GM18499 (cell line): ENCODE measurements at regions not wholly inside any gene's neighbourhood (a gene's known extent, or its start where the extent isn't known, plus 50 kb on each side); places are given as distances from the start of the nearest gene placed in this dataset.

Source experiments
- ATAC-seq: cut with Tn5 transposase; IDR thresholded peaks from one replicate; pipeline ENCODE4 v1.9.1; 2021; ENCODE audit warnings: moderate number of reproducible peaks; ENCODE audit not compliant: insufficient read depth, unreplicated experiment

GRCh38 chr4:43339435-43339834, 446.9 kb downstream of the GRXCR1 start:
- no peak for ATAC-seq

GRCh38 chr4:43341741-43342140, 449.2 kb downstream of the GRXCR1 start:
- no peak for ATAC-seq

DNA sequence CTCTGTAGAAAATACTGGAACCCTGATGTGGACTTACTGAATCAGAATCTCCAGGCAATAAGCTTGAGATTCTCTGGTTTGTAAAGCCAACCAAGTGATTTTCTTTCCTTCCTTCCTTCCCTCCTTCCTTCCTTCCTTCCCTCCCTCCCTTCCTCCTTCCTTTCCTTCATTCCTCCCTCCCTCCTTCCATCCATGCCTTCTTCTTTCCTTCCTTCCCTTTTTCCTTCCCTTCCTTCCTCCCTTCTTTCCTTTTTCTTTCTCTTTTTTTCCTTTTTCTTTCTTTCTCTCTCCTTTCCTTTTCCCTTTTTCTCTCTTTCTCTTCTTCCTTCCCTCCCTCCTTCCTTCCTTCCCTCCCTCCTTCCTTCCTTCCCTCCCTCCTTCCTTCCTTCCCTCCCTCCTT, 450.8 kb downstream of the GRXCR1 start:
- no peak for ATAC-seq

DNA sequence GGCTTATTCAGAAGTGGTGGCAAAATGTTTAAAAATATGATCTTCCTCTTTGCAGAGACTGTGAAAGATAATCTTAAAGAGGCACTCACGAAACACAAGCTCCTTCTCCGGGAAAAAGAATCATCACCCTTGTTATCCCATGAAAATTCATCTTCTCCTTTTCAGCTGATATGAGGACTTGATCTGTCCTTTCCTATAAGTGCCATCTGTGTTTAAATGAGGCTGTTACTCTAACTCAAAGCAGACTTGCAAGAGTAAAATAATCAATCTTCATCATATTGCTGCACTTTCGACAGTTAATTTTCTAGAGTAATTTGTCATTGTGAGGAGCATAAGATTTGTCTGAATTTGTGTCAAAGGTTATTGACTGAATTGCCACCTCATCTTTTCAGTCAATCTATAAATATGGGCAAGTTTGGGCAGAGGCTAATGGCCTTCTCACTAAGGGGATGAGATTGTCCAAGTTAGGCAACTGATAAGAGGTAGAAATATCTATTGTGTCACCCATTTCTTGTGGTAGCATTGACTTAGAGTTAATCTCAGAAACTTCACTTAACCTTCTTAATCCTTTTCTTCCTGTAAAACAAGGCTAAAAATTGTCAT, 452.9 kb downstream of the GRXCR1 start:
- ATAC-seq, result no peak

DNA sequence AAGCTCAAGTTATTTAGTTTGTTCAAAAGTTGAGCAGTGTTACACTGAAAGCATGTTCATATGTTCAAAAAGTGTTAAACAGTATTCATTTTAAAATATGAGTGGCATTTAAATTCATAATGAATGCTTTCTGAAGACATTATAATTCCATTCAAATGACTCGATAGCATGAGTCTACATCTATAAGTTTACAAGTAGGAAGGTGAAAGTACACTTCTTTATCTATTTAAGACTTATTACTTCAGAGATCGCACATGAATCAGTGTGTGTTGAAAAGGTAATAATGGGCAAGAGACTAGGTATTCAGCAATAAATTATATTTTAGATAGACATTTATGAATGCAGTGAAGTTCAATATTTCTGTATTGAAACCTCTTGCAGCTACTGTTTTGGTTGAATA, 456.1 kb downstream of the GRXCR1 start:
- ATAC-seq, result no peak

GRCh38 chr4:43351970-43352806, 459.7 kb downstream of the GRXCR1 start:
- ATAC-seq, result no peak

- no peak for ATAC-seq
Observed at GRCh38 chr4:43352859-43353258, 460.3 kb downstream of the GRXCR1 start.

- no peak for ATAC-seq
Observed at GRCh38 chr4:43353552-43353951, 461.0 kb downstream of the GRXCR1 start.

DNA sequence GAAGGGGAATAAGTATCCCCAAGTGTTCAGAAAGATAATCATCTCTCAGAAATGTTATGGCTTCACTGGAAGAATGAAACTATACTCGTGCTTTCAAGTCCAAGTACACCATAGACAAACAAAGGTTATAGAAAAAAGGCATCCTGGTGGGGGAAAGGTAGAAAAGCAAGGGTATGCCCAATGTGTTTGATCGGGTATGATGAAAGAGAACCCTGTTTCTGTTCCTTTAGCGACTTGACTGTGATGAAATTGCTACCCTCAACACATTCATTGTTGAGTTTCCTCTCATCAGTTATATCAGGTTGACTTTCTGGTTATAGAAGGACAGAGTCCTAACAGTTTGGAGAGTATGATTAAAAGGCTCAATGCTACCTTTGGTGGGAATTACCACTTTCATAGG, 464.3 kb downstream of the GRXCR1 start:
- no peak for ATAC-seq

DNA sequence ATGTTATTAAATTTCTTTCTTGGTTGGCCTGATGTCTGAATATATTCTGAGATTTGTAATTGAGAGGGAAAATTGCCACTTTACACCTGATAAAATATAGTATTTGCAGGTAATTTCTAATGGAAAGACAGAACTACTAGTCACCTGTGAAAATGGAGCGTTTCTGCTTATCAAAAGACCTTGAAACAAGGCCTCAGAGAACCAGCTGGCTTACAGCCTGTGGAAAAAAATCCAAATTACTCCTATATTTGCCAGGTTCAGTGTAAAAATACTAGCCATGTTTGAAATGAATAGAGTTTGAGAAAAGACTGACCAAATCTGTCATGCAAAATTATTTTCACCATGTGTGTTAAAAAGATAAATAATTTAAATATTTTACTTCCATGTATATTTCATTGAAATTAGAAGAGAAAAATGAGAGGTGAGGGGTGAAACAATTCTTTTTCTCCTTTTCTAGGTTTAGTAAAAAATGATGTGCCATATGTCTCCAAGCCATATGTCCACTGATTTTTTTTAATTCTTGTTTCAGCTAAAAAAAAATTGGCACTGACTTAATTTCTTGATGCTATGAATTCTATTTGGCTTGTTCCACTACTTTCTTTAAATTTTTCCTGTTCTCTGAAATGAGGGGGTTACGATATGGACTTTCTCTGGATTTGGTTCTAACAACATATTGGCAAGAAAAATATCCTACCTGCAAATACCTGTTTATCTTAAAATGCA, 464.9 kb downstream of the GRXCR1 start:
- no peak for ATAC-seq

- no peak for ATAC-seq
Observed at GRCh38 chr4:43360296-43360695, 467.8 kb downstream of the GRXCR1 start.

GRCh38 chr4:43362875-43363636, 470.5 kb downstream of the GRXCR1 start:
- ATAC-seq, result no peak

DNA sequence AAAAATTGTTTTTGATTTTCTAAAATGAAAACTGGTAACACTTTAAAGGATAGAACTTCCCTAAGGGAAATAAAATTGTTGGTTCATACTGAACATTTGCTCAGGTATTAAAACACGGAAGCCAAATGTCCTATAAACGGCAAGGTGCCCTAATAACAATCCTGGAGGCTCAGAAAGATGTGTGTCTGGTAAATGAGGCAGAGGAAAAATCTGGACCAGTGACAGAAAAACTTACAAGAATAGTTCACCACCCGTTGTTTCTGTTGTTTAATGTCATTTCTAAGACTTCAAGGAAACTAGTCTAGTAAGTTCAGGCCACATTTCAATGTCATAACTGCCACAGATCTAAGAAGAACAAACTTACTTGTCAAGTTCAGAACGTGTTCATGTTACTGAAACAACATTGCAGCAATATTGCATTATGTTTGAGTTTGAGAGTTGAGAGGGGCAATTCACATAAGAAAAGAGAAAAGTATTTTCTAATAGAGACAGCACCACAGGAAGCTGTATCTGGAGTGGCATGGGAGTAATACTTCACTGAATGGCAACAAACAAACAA, 476.6 kb downstream of the GRXCR1 start:
- no peak for ATAC-seq

GRCh38 chr4:43373201-43373600, 480.7 kb downstream of the GRXCR1 start:
- ATAC-seq, result no peak

DNA sequence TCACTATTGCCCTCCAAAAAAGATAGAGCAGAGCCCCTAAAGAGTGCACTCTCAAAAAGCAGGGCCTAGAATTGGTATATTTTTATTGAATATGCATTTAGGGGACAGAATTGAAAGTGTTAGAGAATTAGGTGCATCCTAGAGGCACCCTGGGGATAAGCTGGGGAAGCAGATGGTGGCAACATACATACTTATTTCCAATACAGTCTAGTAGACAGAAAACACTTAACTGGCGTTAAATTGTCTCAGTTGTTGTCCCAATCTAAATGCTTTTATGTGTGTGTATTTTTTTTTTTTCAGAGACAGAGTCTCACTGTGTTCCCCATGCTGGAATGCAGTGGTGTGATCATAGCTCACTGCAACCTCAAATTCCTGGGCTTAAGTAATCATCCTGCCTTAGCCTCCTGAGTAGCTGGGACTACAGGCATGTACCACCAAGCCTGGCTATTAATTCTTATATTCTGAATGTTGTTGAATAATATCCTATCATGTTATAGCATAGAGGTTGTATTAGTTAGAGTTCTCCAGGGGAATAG, 481.8 kb downstream of the GRXCR1 start:
- ATAC-seq, result no peak

GRCh38 chr4:43379016-43379415, 486.5 kb downstream of the GRXCR1 start:
- ATAC-seq, result no peak

DNA sequence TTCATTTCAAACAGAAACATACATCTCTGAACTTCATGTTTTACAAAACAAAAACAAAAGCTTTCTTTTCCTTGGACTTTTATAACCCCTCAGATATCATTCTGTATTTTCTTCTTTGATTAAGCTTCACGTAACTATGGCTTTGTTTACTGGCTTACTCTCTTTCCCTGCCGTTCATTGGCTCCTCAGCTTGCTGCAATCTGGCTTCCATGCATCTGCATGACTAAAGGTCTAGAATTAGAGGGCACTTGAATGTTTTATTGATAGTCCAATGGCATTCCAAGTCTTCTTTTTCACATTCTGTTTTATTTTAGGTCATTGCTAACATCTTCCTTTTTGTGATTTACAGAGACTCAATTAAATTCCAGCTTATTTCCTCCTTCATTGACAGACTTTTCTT, 487.6 kb downstream of the GRXCR1 start:
- ATAC-seq, result no peak

GRCh38 chr4:43391069-43391468, 498.6 kb downstream of the GRXCR1 start:
- no peak for ATAC-seq

DNA sequence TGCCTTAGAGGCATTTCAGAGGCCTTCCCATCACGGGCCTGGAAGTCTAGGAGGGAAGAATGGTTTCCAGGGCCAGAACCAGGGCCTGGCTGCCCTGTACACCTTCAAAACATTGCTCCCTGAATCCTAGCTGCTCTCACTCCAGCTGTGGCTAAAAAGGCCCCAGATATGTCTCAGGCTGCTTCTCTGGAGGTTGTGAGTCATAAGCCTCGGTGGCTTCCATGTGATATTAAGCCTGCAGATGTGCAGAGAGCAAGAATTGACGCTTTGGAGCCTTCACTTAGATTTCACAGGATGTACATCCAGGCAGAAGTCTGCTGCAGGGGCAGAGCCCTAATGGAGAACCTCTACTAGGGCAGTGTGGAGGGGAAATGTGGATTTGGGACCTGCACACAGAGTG, 502.5 kb downstream of the GRXCR1 start:
- ATAC-seq, result no peak

DNA sequence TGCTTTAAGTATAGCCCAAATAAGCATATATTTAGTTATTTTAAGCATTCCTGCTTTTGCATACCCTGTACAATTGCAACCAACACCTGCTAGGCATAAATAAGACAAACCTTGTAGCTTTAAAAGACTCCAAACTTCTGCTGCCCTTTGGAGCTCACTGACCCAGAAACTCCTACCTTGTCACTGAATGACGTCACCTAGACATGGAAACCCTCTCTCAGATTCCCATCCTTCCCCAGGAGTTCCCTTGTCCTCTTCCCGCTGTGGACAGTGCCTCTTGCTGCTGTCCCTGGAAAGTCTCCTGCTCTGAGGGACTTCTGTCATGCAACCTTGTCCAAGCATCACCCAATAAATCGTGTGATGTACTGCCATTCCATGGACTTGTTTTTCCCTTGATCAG, 507.2 kb downstream of the GRXCR1 start:
- no peak for ATAC-seq
